ENCODE measurements at regions not wholly inside any gene's neighbourhood (a gene's known extent, or its start where the extent isn't known, plus 50 kb on each side); places are given as distances from the start of the nearest gene placed in this dataset.

- peaks cover 0 to 17% of the 10 kb centered on the region in 2 donors for H3K36me3 ChIP-seq
- no peak overlapping the region for H3K4me3 ChIP-seq
- H3K27ac ChIP-seq = no peak overlapping the region
- no peaks in the 10 kb centered on the region for H3K4me1 ChIP-seq
- H3K27me3 ChIP-seq = no peaks in the 10 kb centered on the region
- TF ChIP-seq POLR2AphosphoS5 (IDR thresholded peaks at IDR 0.05; ENCODE audit: insufficient read depth in 1 of 2, low read depth in 1 of 2) (no peak), POLR2A (IDR thresholded peaks at IDR 0.05) (no peak)
- TF ChIP-seq, protein P1, sequence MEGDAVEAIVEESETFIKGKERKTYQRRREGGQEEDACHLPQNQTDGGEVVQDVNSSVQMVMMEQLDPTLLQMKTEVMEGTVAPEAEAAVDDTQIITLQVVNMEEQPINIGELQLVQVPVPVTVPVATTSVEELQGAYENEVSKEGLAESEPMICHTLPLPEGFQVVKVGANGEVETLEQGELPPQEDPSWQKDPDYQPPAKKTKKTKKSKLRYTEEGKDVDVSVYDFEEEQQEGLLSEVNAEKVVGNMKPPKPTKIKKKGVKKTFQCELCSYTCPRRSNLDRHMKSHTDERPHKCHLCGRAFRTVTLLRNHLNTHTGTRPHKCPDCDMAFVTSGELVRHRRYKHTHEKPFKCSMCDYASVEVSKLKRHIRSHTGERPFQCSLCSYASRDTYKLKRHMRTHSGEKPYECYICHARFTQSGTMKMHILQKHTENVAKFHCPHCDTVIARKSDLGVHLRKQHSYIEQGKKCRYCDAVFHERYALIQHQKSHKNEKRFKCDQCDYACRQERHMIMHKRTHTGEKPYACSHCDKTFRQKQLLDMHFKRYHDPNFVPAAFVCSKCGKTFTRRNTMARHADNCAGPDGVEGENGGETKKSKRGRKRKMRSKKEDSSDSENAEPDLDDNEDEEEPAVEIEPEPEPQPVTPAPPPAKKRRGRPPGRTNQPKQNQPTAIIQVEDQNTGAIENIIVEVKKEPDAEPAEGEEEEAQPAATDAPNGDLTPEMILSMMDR (IDR thresholded peaks at IDR 0.05) = no peak
- H3K9me3 ChIP-seq = peaks cover under 1% of the 10 kb centered on the region
- DNase-seq (ENCODE audit: extremely low spot score in 2 of 2) = no peak
- intact Hi-C loops (cut with DNase I) = no loop called here
These were observed 225.7 kb downstream of the SIPA1L2 start for GRCh38 chr1:232404227-232404626.

- no peak for DNase-seq (ENCODE audit: extremely low spot score in 2 of 2)
- Histone ChIP-seq H3K9me3 (no peaks in the 10 kb centered on the region), H3K4me1 (no peaks in the 10 kb centered on the region), H3K27ac (no peak overlapping the region), H3K36me3 (peaks cover 0 to 27% of the 10 kb centered on the region in 2 donors), H3K27me3 (no peaks in the 10 kb centered on the region), H3K4me3 (no peak overlapping the region)
- TF ChIP-seq POLR2AphosphoS5 (IDR thresholded peaks at IDR 0.05; ENCODE audit: insufficient read depth in 1 of 2, low read depth in 1 of 2) (no peak), POLR2A (IDR thresholded peaks at IDR 0.05) (no peak)
- TF ChIP-seq, protein P1 (IDR thresholded peaks at IDR 0.05) = no peak
- intact Hi-C loops (cut with DNase I) = no loop called here
These were observed 226.8 kb downstream of the SIPA1L2 start for GRCh38 chr1:232403017-232403714.

DNA sequence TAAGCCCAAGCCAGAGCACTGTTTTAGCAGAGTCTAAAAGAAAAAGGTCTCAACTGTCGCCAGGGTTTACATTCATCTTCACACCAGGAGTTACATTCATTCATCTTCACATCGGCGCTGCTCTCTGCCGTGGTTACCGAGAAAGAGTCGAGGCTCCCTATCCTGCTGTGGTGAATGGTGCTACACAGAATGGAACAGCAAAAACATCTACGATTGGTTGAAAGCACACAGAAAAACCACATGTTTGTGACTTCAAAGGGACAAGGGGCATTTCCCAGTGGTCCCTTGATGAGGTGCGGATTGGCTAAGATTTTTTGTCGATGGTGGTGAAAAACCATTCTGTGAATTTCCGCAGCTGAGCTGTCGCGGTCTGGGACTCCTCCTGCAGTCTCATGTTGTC lies 231.1 kb downstream of the SIPA1L2 start:
- H3K36me3 ChIP-seq = peaks cover 0 to 33% of the 10 kb centered on the region in 2 donors

GRCh38 chr1:232393444-232394146 lies 236.3 kb downstream of the SIPA1L2 start:
- Histone ChIP-seq H3K4me3 (no peak overlapping the region), H3K27ac (no peak overlapping the region), H3K9me3 (no peaks in the 10 kb centered on the region), H3K36me3 (peaks cover 0 to 10% of the 10 kb centered on the region in 2 donors), H3K27me3 (no peaks in the 10 kb centered on the region), H3K4me1 (peaks cover 5% of the 10 kb centered on the region)
- intact Hi-C loops (cut with DNase I) = no loop called here
- peak in 1 of 2 donors; percentile 47 for DNase-seq (ENCODE audit: extremely low spot score in 2 of 2)
- TF ChIP-seq POLR2AphosphoS5 (IDR thresholded peaks at IDR 0.05; ENCODE audit: insufficient read depth in 1 of 2, low read depth in 1 of 2) (no peak), POLR2A (IDR thresholded peaks at IDR 0.05) (no peak)
- TF ChIP-seq, protein P1 (IDR thresholded peaks at IDR 0.05) = no peak

More for the DNA sequence above, 231.1 kb downstream of the SIPA1L2 start:
- intact Hi-C loops (cut with DNase I) = no loop called here
- TF ChIP-seq POLR2AphosphoS5 (IDR thresholded peaks at IDR 0.05; ENCODE audit: insufficient read depth in 1 of 2, low read depth in 1 of 2) (no peak), POLR2A (IDR thresholded peaks at IDR 0.05) (no peak)
- TF ChIP-seq, protein P1 (IDR thresholded peaks at IDR 0.05) = no peak
- no peaks in the 10 kb centered on the region for H3K27me3 ChIP-seq
- no peaks in the 10 kb centered on the region for H3K4me1 ChIP-seq
- H3K9me3 ChIP-seq = no peaks in the 10 kb centered on the region
- DNase-seq (ENCODE audit: extremely low spot score in 2 of 2) = no peak
- no peak overlapping the region for H3K4me3 ChIP-seq
- no peak overlapping the region for H3K27ac ChIP-seq

DNA sequence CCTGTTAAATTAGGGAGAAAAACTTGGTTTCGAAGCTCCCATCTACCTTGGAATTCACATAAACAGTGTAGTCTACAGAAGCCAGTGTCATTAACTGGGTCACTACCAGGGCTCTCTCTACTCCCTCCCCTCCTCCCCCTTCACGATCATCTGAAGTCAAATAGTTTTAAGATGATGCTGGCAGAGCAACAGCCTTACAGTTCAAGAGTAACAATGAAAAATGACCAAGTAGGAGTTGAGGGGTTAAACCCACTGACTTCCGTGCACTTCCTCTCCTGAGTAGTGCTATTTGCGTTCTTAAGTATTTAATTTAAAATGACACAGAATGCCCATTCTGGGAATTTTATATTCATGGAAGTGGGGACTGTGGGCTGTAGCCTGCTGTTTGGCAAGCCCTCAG lies 236.9 kb downstream of the SIPA1L2 start:
- no peak for DNase-seq (ENCODE audit: extremely low spot score in 2 of 2)
- intact Hi-C loops (cut with DNase I) = no loop called here
- peaks cover 5% of the 10 kb centered on the region for H3K4me1 ChIP-seq
- H3K9me3 ChIP-seq = no peaks in the 10 kb centered on the region
- TF ChIP-seq, protein P1 (IDR thresholded peaks at IDR 0.05) = no peak
- TF ChIP-seq POLR2AphosphoS5 (IDR thresholded peaks at IDR 0.05; ENCODE audit: insufficient read depth in 1 of 2, low read depth in 1 of 2) = no peak
- TF ChIP-seq POLR2A (IDR thresholded peaks at IDR 0.05) = no peak
- H3K27ac ChIP-seq = no peak overlapping the region
- peaks cover 0 to 5% of the 10 kb centered on the region in 2 donors for H3K36me3 ChIP-seq
- no peak overlapping the region for H3K4me3 ChIP-seq
- H3K27me3 ChIP-seq = no peaks in the 10 kb centered on the region

Data from vagina (tissue), 2 donors.